AG09309 (cell line): ENCODE measurements at regions not wholly inside any gene's neighbourhood (a gene's known extent, or its start where the extent isn't known, plus 50 kb on each side); places are given as distances from the start of the nearest gene placed in this dataset.

Experiments used
- DNase-seq: peaks from one replicate; pipeline ENCODE4 v3.0.0-alpha.2; 2010; ENCODE audit warnings: low read depth
- H3K4me3 ChIP-seq: 2 replicates; pipeline ENCODE4 v1.5.1; 2011; ENCODE audit warnings: mild to moderate bottlenecking, low read depth, low read length, moderate library complexity; ENCODE audit not compliant: control insufficient read depth
- TF ChIP-seq, protein P1 (sequence below): IDR thresholded peaks from 2 replicates; pipeline ENCODE4 v1.5.1; 2011; ENCODE audit warnings: mild to moderate bottlenecking, low read depth, low read length, inconsistent platforms; ENCODE audit not compliant: insufficient read depth, control insufficient read depth; ENCODE audit errors: missing control alignments

DNA sequence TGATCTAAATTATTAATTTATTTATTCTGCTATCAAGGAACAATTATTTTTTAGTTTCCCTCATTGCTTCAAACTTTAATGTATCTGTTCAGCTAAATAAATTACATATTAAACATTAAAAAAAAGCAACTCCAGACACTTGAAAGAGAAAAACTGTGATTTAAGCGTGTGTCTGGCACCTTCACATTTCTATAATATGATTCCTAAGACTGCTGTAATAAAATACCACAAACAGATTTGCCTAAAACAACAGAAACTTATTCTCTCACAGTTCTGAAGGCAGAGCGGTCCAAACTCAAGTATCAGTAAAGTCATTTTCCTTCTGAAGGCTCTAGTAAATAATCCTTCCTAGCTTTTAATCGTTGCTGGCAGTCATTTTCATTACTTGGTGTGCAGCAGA, 580.4 kb upstream of the KCND2 start:
- DNase-seq, result no peak
- TF ChIP-seq, protein P1, sequence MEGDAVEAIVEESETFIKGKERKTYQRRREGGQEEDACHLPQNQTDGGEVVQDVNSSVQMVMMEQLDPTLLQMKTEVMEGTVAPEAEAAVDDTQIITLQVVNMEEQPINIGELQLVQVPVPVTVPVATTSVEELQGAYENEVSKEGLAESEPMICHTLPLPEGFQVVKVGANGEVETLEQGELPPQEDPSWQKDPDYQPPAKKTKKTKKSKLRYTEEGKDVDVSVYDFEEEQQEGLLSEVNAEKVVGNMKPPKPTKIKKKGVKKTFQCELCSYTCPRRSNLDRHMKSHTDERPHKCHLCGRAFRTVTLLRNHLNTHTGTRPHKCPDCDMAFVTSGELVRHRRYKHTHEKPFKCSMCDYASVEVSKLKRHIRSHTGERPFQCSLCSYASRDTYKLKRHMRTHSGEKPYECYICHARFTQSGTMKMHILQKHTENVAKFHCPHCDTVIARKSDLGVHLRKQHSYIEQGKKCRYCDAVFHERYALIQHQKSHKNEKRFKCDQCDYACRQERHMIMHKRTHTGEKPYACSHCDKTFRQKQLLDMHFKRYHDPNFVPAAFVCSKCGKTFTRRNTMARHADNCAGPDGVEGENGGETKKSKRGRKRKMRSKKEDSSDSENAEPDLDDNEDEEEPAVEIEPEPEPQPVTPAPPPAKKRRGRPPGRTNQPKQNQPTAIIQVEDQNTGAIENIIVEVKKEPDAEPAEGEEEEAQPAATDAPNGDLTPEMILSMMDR, result no peak
- H3K4me3 ChIP-seq, result no peak overlapping the region

DNA sequence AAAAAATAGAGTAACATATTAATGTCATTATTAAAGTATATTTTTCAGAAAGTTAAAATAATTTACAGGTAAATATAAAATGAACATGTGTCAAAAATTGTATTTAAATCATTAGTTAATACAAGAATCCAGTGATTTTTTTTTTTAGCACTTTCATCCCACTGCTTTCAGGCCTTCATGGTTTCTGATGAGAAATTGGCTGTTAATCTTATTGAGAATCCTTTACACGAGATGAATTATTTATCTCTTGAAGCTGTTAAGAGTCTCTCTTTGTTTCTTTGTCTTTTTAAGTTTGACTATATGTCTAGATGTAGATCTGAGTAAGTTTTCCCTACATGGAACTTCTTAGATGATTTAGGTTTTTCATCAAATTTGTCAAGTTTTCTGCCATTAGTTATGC, 578.5 kb upstream of the KCND2 start:
- no peak for DNase-seq
- TF ChIP-seq, protein P1, result no peak
- H3K4me3 ChIP-seq, result no peak overlapping the region

DNA sequence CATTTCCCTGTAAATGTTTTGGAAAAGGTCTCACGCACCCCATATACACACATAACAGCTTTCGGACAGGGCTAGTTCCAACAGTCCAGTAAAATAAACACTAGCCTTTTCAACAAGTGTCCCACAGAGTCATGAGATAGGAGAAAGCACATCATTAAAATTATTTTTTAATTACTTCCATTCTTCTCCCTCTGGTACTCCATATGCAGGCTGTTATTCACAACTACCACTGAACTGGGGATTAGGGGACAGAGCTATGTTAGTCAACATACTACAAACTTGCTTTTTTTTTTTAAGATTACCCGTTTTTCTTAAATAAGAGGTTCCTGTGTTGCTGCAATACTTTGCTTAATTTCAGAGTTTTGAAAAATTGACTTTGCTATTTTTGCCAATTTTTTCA, 576.6 kb upstream of the KCND2 start:
- DNase-seq, result no peak
- TF ChIP-seq, protein P1, result no peak
- no peak overlapping the region for H3K4me3 ChIP-seq

DNA sequence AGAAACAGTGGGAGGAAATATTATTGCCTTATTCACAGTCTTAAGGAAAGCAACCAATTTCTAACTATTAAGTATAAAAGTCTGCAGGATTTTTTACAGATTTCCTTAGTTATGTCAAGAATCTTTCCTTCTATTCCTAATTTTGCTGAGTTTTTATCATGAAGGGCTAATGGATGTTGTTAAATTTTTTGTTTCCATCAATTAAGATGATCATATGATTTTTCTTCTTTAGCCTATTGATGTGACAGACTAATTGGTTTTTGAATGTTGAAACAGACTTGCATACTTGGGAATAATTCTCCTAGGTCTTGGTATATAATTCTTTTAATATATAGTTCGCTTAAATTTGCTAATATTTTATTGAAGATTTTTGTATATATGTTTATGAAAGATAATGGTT, 569.1 kb upstream of the KCND2 start:
- TF ChIP-seq, protein P1, result no peak
- DNase-seq, result no peak
- no peak overlapping the region for H3K4me3 ChIP-seq

DNA sequence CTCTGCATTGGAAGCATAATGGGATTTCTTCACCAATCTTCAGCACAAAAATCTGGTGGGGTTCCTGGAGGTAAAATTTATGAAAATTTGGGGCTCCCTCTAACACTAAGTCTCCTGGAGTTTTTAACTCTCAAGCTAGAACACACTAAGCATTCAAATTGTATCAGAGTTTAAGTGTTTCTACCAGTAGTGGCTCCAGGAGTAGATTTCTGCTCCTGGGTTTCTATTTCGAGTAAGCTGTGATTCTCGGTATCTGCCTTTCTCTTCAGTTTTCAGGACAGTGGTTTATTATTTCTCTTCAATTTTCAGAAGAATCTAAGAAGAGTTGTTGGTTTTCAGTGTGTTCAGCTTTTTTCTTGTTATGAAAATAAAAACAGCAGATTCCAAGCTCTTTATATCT, 566.4 kb upstream of the KCND2 start:
- H3K4me3 ChIP-seq, result no peak overlapping the region
- TF ChIP-seq, protein P1, result no peak
- DNase-seq, result no peak

DNA sequence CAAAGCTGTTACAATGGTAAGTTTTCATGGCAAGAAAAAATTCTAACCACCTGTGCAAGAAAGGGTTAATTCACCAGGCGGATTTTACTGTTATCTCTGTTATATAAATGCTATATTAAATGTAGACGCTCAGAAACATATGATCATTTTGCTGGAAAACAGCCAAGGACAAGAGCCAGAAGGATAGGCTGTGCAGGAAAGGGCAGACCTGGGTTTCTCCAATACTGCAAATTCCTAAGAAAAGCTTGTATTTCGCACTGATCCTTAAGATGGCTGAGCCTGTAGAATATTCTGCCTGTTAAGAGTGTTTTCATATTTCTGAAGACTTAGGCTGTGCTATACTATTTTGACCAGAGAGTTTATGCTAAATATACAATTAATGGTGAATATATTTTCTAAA, 564.1 kb upstream of the KCND2 start:
- DNase-seq, result no peak
- no peak overlapping the region for H3K4me3 ChIP-seq
- TF ChIP-seq, protein P1, result no peak

DNA sequence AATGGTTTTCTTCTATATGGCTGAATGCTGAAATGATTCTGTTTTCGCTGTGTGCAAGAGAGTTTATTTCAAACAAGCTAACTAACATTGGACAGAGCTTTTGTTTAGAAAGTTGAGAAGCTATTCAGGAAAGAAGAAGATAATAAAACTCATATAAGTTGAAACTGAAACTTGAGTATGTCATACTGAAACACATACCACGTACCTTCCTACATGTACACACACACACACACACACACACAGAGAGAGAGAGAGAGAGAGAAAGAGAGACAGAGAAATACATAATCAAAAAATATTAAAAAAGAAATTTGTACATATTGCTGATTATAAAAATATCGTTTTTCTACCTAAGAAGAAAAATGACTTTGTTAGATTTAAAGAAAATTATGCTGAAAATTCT, 561.9 kb upstream of the KCND2 start:
- no peak overlapping the region for H3K4me3 ChIP-seq
- DNase-seq, result no peak
- TF ChIP-seq, protein P1, result no peak
